Cardiac muscle cell (in vitro differentiated cells and primary cell): ENCODE measurements at regions not wholly inside any gene's neighbourhood (a gene's known extent, or its start where the extent isn't known, plus 50 kb on each side); places are given as distances from the start of the nearest gene placed in this dataset.

Source experiments
- DNase-seq, 2 donors: peaks; one replicate each; pipeline versions ENCODE4 v3.0.0 to v3.0.0-alpha.2; 2010 to 2017; ENCODE audit warnings: low read depth in 1 of 2, low spot score in 1 of 2
- H3K27ac ChIP-seq: fragments of 200-600 bp; sonication (generic); 2 replicates; pipeline ENCODE4 v1.5.1; 2016
- H3K27me3 ChIP-seq: fragments of 200-600 bp; sonication (generic); 2 replicates; pipeline ENCODE4 v1.6.0; 2016; ENCODE audit warnings: control low read depth
- H3K36me3 ChIP-seq: fragments of 200-600 bp; sonication (generic); 2 replicates; pipeline ENCODE4 v1.5.1; 2016; ENCODE audit warnings: control low read depth
- H3K4me1 ChIP-seq: fragments of 200-600 bp; sonication (generic); 2 replicates; pipeline ENCODE4 v1.8.1; 2017; ENCODE audit warnings: low read depth, mild to moderate bottlenecking, mixed run types
- H3K4me3 ChIP-seq: fragments of 200-600 bp; sonication (generic); 2 replicates; pipeline ENCODE4 v1.5.1; 2016; ENCODE audit warnings: mild to moderate bottlenecking
- H3K9me3 ChIP-seq: fragments of 200-600 bp; sonication (generic); 2 replicates; pipeline ENCODE4 v1.5.1; 2017; ENCODE audit warnings: low read depth, mild to moderate bottlenecking, control low read depth
- TF ChIP-seq, protein P1 (sequence below): IDR thresholded peaks from 2 replicates; pipeline ENCODE4 v1.5.1; 2012; ENCODE audit warnings: low read depth, mild to moderate bottlenecking, low read length

DNA sequence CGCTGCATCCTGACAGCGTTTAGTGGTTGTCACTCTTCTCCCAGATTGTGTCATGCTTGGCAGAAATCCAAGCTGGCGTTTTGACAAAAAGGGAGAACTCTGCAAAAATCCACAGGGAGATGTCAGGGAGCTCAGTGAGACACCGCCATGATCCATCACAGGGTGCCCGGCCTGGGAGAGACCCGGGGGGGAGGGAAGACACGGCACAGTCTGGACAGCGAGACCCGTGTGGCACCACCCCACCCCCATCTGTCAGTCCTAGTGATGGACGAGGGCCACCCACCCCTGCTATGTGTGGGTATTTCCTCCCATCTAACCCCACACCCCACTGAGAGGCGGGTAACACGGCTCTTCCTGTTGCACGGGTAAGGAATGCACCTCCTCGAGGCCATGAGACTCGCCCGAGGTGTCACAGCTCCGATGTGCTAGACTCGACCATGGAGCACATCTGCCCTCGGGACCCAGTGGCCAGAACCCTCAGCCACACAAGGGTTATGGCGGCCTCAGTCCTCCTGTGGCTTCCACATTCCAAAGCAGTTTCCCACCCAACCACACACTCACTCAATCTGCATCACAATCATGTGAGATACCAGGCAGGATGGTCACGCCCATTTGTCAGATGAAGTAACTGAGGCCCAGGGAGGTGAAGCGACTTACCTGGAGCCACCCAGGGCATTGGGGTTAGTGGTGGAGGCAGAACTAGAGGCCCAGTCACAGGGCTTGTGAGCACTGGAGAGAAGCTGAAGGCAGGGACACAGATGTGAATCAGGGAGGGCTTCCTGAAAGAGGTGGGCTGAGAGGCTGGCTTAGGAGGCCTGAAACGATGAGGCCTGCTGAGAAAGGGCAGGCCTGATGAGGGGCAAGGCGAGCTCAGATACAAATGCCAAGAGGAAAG is 688.5 kb downstream of the MATN1 start:
- Histone ChIP-seq H3K9me3 (no peaks in the 10 kb centered on the region), H3K4me3 (no peak overlapping the region), H3K4me1 (no peaks in the 10 kb centered on the region), H3K27ac (no peak overlapping the region), H3K27me3 (no peaks in the 10 kb centered on the region), H3K36me3 (no peaks in the 10 kb centered on the region)
- peak in 1 of 2 donors; percentile 8 for DNase-seq
- TF ChIP-seq, protein P1, sequence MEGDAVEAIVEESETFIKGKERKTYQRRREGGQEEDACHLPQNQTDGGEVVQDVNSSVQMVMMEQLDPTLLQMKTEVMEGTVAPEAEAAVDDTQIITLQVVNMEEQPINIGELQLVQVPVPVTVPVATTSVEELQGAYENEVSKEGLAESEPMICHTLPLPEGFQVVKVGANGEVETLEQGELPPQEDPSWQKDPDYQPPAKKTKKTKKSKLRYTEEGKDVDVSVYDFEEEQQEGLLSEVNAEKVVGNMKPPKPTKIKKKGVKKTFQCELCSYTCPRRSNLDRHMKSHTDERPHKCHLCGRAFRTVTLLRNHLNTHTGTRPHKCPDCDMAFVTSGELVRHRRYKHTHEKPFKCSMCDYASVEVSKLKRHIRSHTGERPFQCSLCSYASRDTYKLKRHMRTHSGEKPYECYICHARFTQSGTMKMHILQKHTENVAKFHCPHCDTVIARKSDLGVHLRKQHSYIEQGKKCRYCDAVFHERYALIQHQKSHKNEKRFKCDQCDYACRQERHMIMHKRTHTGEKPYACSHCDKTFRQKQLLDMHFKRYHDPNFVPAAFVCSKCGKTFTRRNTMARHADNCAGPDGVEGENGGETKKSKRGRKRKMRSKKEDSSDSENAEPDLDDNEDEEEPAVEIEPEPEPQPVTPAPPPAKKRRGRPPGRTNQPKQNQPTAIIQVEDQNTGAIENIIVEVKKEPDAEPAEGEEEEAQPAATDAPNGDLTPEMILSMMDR, result no peak

DNA sequence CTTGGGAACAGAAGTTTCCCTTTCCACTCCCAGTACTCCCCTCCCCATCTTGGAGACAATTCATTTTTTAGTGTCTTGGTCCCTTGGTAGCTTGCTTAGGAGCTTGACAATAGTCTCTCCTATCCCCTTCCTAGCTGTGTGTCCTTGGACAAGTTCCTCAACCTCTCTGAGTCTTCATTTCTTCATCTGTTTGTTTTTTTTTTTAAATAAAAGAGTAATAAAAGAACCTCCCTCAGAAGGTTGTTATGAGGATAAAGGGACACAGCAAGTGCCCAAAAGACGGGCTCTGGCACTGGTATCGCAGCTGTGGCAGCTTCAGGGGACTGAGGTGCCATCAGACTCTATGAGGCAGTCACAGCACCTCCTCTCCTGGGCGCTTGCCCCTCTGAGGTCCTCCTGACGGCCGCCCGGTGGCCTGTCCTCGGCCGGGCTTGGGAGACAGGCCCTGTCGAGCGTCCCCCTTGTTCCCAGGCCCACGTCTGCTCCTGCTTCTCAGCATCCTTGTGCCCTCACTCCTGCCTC is 689.2 kb downstream of the MATN1 start:
- no peak for DNase-seq
- TF ChIP-seq, protein P1, result no peak
- H3K9me3 ChIP-seq, result no peaks in the 10 kb centered on the region
- no peaks in the 10 kb centered on the region for H3K36me3 ChIP-seq
- no peaks in the 10 kb centered on the region for H3K4me1 ChIP-seq
- H3K27ac ChIP-seq, result no peak overlapping the region
- H3K4me3 ChIP-seq, result no peak overlapping the region
- H3K27me3 ChIP-seq, result no peaks in the 10 kb centered on the region

DNA sequence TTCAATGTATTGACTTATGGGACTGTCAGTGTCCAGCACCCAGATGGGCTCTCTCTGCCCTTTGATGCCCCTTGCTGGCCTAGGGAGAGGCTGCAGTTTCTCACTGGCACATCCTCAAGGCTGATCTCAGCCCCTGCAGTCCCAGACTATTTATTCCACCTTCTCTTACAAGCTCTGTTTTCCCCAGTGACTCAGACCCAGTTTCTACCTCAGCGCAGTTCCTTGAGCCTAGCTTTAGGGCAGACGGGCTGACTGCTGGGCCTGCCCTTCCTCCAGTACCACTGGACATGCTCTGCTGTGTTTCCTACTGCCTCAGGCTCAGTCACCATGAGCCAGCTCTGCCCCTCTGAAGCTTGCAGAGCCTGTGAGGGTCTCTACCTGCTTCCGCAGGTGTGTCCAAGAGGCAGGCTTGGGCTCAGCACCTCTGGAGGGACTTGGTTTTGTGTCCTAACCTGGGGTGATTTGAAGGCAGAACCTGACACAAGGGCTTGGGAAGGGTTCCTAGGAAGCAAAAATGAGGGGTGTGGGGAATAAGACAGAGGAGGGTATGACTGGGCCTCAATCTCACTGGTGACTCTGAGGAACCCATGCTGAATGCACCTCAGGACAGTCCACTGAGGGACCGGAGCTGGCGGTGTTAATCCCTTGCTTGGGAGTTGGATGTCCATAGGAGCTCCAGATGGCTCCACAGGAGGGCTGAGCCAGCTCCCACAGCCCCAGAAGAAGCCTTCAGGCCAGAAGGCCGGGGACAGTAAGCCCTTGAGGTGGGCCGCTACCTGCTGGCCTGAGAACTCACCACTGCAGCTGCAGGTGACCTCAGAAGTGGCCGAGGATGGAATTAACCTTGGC is 689.9 kb downstream of the MATN1 start:
- no peaks in the 10 kb centered on the region for H3K9me3 ChIP-seq
- no peak overlapping the region for H3K27ac ChIP-seq
- no peak overlapping the region for H3K4me3 ChIP-seq
- no peak for DNase-seq
- no peaks in the 10 kb centered on the region for H3K4me1 ChIP-seq
- TF ChIP-seq, protein P1, result no peak
- H3K27me3 ChIP-seq, result no peaks in the 10 kb centered on the region
- no peaks in the 10 kb centered on the region for H3K36me3 ChIP-seq

DNA sequence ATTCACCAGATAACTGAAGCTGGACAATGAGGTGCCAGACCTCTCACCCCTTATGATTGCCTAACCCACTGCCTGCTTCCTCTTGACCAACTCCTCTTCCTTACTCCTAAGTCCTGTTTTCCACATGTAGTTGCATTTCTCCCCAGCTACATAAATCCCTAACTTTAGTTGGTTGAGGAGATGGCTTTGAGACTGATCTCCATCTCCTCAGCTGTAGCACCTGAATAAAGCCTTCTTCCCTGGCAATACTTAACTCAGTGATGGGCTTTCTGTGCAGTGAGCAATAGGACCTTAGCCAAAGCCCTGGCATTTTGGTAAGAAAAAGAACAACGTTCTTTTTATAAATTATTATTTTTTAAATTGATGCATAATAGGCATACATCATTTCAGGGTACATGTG is 691.1 kb downstream of the MATN1 start:
- Histone ChIP-seq H3K27ac (no peak overlapping the region), H3K27me3 (no peaks in the 10 kb centered on the region), H3K9me3 (no peaks in the 10 kb centered on the region), H3K4me1 (no peaks in the 10 kb centered on the region), H3K36me3 (no peaks in the 10 kb centered on the region), H3K4me3 (no peak overlapping the region)
- TF ChIP-seq, protein P1, result no peak
- no peak for DNase-seq

DNA sequence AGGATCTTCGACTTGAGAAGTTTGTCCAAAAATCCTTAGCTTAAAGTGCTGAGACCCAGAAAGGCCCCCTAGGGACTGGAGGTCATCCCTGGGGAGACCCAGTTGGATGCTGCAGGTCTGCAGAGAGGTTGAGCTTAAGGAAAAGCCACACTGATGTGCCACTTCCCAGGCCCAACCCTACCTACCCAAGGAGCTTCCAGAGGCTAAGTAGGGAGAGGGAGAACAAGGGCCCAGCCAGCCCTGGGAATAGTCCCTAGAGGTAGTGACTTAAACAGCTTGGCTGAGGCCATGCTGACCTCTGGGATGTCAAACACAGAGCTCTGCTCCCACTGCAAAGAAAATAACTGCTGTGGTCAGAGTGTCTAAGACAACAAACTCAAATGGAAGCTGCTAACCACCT is 693.7 kb downstream of the MATN1 start:
- Histone ChIP-seq H3K4me3 (no peak overlapping the region), H3K27me3 (no peaks in the 10 kb centered on the region), H3K36me3 (no peaks in the 10 kb centered on the region), H3K4me1 (no peaks in the 10 kb centered on the region), H3K9me3 (no peaks in the 10 kb centered on the region), H3K27ac (no peak overlapping the region)
- TF ChIP-seq, protein P1, result no peak
- DNase-seq, result no peak
